H9 (cell line): ENCODE measurements at regions not wholly inside any gene's neighbourhood (a gene's known extent, or its start where the extent isn't known, plus 50 kb on each side); places are given as distances from the start of the nearest gene placed in this dataset.

Source experiments
- DNase-seq: peaks from one replicate; pipeline ENCODE4 v3.0.0-alpha.2; 2017
- H2AFZ ChIP-seq: one replicate; pipeline ENCODE4 v1.6.1; 2013; ENCODE audit warnings: mild to moderate bottlenecking, low read length, control low read depth, moderate library complexity
- H2AK5ac ChIP-seq: 2 replicates; pipeline ENCODE4 v1.6.1; 2013; ENCODE audit warnings: low read length, control low read depth, mixed read lengths; ENCODE audit not compliant: insufficient read length
- H2BK120ac ChIP-seq: one replicate; pipeline ENCODE4 v1.6.1; 2013; ENCODE audit warnings: low read depth, mild to moderate bottlenecking, low read length, control low read depth, inconsistent platforms; ENCODE audit not compliant: poor library complexity, severe bottlenecking
- H2BK12ac ChIP-seq: 2 replicates; pipeline ENCODE4 v1.6.1; 2013; ENCODE audit warnings: low read length, control low read depth, mixed read lengths, low read depth; ENCODE audit not compliant: insufficient read length
- H2BK15ac ChIP-seq: 2 replicates; pipeline ENCODE4 v1.6.1; 2013; ENCODE audit warnings: low read depth, low read length, control low read depth
- H2BK20ac ChIP-seq: one replicate; pipeline ENCODE4 v1.6.1; 2013; ENCODE audit warnings: low read depth, mild to moderate bottlenecking, low read length, control low read depth, inconsistent platforms; ENCODE audit not compliant: poor library complexity, severe bottlenecking
- H2BK5ac ChIP-seq: 2 replicates; pipeline ENCODE4 v1.6.1; 2013; ENCODE audit warnings: low read length, control low read depth, mixed read lengths; ENCODE audit not compliant: insufficient read length
- H3K14ac ChIP-seq: 2 replicates; pipeline ENCODE4 v1.6.1; 2013; ENCODE audit warnings: low read length, control low read depth; ENCODE audit not compliant: insufficient read depth
- H3K18ac ChIP-seq: 2 replicates; pipeline ENCODE4 v1.6.1; 2013; ENCODE audit warnings: low read depth, mild to moderate bottlenecking, mixed read lengths, low read length, control low read depth; ENCODE audit not compliant: insufficient read length
- H3K23ac ChIP-seq: 2 replicates; pipeline ENCODE4 v1.6.1; 2013; ENCODE audit warnings: low read length, control low read depth, mixed read lengths, low read depth; ENCODE audit not compliant: insufficient read length
- H3K23me2 ChIP-seq: 2 replicates; pipeline ENCODE4 v1.6.1; 2013; ENCODE audit warnings: low read depth, mild to moderate bottlenecking, mixed read lengths, low read length, control low read depth; ENCODE audit not compliant: insufficient read length, poor library complexity, severe bottlenecking
- H3K27ac ChIP-seq: 2 replicates; pipeline ENCODE4 v1.5.1; 2013; ENCODE audit warnings: low read length, control low read depth, mixed read lengths, low read depth; ENCODE audit not compliant: insufficient read length
- H3K27me3 ChIP-seq: 2 replicates; pipeline ENCODE4 v1.6.1; 2013; ENCODE audit warnings: low read length, control low read depth, inconsistent platforms; ENCODE audit not compliant: insufficient read depth
- H3K4ac ChIP-seq: 2 replicates; pipeline ENCODE4 v1.6.1; 2013; ENCODE audit warnings: low read depth, mild to moderate bottlenecking, control low read depth, inconsistent platforms, low read length, moderate library complexity
- H3K4me1 ChIP-seq: 2 replicates; pipeline ENCODE4 v1.6.1; 2013; ENCODE audit warnings: low read length, control low read depth, inconsistent platforms; ENCODE audit not compliant: insufficient read depth
- H3K4me2 ChIP-seq: 2 replicates; pipeline ENCODE4 v1.6.1; 2013; ENCODE audit warnings: low read length, control low read depth, mixed read lengths; ENCODE audit not compliant: insufficient read length, insufficient read depth
- H3K56ac ChIP-seq: 2 replicates; pipeline ENCODE4 v1.6.1; 2013; ENCODE audit warnings: low read depth, mild to moderate bottlenecking, mixed read lengths, low read length, control low read depth; ENCODE audit not compliant: insufficient read length
- H3K79me1 ChIP-seq: 2 replicates; pipeline ENCODE4 v1.6.1; 2013; ENCODE audit warnings: low read depth, mild to moderate bottlenecking, moderate library complexity, low read length, control low read depth, inconsistent platforms; ENCODE audit not compliant: insufficient read depth, poor library complexity, severe bottlenecking
- H3K79me2 ChIP-seq: 2 replicates; pipeline ENCODE4 v1.6.1; 2013; ENCODE audit warnings: low read length, control low read depth, inconsistent platforms; ENCODE audit not compliant: insufficient read depth
- H3K9ac ChIP-seq: 2 replicates; pipeline ENCODE4 v1.6.1; 2013; ENCODE audit warnings: low read length, control low read depth, mixed read lengths; ENCODE audit not compliant: insufficient read length; ENCODE audit errors: extremely low read depth
- H3K9me3 ChIP-seq: one replicate; pipeline ENCODE4 v1.6.1; 2013; ENCODE audit warnings: low read depth, low read length, inconsistent platforms; ENCODE audit not compliant: control insufficient read depth
- H3T11ph ChIP-seq: one replicate; pipeline ENCODE4 v1.6.1; 2013; ENCODE audit warnings: mild to moderate bottlenecking, low read length, control low read depth, inconsistent platforms
- H4K20me1 ChIP-seq: one replicate; pipeline ENCODE4 v1.6.1; 2013; ENCODE audit not compliant: control insufficient read depth, insufficient read length, insufficient read depth
- H4K5ac ChIP-seq: 2 replicates; pipeline ENCODE4 v1.6.1; 2013; ENCODE audit warnings: low read depth, mild to moderate bottlenecking, mixed read lengths, low read length, control low read depth; ENCODE audit not compliant: insufficient read length
- H4K8ac ChIP-seq: replicated peaks from 2 replicates; pipeline ENCODE4 v1.6.1; 2013; ENCODE audit warnings: low read length, control low read depth, mixed read lengths, low read depth; ENCODE audit not compliant: insufficient read length
- H4K91ac ChIP-seq: 2 replicates; pipeline ENCODE4 v1.6.1; 2013; ENCODE audit warnings: low read depth, mild to moderate bottlenecking, moderate library complexity, mixed read lengths, low read length, control low read depth; ENCODE audit not compliant: insufficient read length
- H3K27ac Mint-ChIP-seq, 3 experiments: 2 replicates in 2 of 3; 3 replicates in 1 of 3; pipeline ENCODE4 v1.8.0; 2020 to 2021; ENCODE audit warnings: mixed read lengths in 3 of 3, mild to moderate bottlenecking in 1 of 3, moderate library complexity in 1 of 3
- H3K27me3 Mint-ChIP-seq: 2 replicates; pipeline ENCODE4 v1.8.0; 2021; ENCODE audit warnings: low read depth, mild to moderate bottlenecking, moderate library complexity, mixed read lengths
- H3K36me3 Mint-ChIP-seq, 3 experiments: 2 replicates in 2 of 3; 3 replicates in 1 of 3; pipeline ENCODE4 v1.8.0; 2020 to 2021; ENCODE audit warnings: low read depth in 3 of 3, mixed read lengths in 3 of 3; ENCODE audit not compliant: insufficient read depth in 1 of 3
- H3K4me1 Mint-ChIP-seq, 2 experiments: 2 replicates each; pipeline ENCODE4 v1.8.0; 2020; ENCODE audit warnings: mixed read lengths in 2 of 2
- H3K4me3 Mint-ChIP-seq, 2 experiments: 2 replicates in 1 of 2; 3 replicates in 1 of 2; pipeline ENCODE4 v1.8.0; 2020 to 2021; ENCODE audit warnings: mild to moderate bottlenecking in 2 of 2, mixed read lengths in 2 of 2, moderate library complexity in 1 of 2
- H3K9me3 Mint-ChIP-seq, 2 experiments: 2 replicates in 1 of 2; 3 replicates in 1 of 2; pipeline ENCODE4 v1.8.0; 2020; ENCODE audit warnings: mild to moderate bottlenecking in 2 of 2, mixed read lengths in 2 of 2, moderate library complexity in 1 of 2
- CTCF ChIP-seq: fragments of 200-600 bp; sonication (generic); conservative IDR thresholded peaks from 3 replicates; pipeline ENCODE4 v1.8.0; 2021; ENCODE audit warnings: antibody characterized with exemption, mild to moderate bottlenecking
- WGBS: extraction: QIAGEN DNeasy Blood & Tissue Kit; methylation state at CpG from one replicate; pipeline ENCODE4 v1.1.7; 2013; ENCODE audit warnings: missing lambda C conversion rate, low lambda C conversion rate, mixed read lengths; ENCODE audit not compliant: insufficient read length; ENCODE audit errors: extremely low coverage; 5-methylcytosine and 5-hydroxymethylcytosine counted together

GRCh38 chr5:174590820-174591219 lies 133.6 kb upstream of the MSX2 start:
- Histone ChIP-seq H2BK5ac (no peak overlapping the region), H3K27ac (no peak overlapping the region), H3K18ac (no peak overlapping the region), H3K23ac (no peak overlapping the region), H2AFZ (no peak overlapping the region), H3K79me1 (no peaks in the 10 kb centered on the region), H4K91ac (no peak overlapping the region), H2BK15ac (no peak overlapping the region), H2BK120ac (no peak overlapping the region), H3K9ac (no peak overlapping the region), H3K4ac (no peak overlapping the region), H3K4me2 (no peak overlapping the region), H3K79me2 (no peaks in the 10 kb centered on the region), H3T11ph (no peak overlapping the region), H3K27me3 (no peaks in the 10 kb centered on the region), H4K20me1 (no peaks in the 10 kb centered on the region), H3K56ac (no peak overlapping the region), H2BK20ac (no peak overlapping the region), H2BK12ac (no peak overlapping the region), H3K9me3 (no peaks in the 10 kb centered on the region), H3K23me2 (no peaks in the 10 kb centered on the region), H3K14ac (no peak overlapping the region), H3K4me1 (no peaks in the 10 kb centered on the region), H4K8ac (no peak overlapping the region), H4K5ac (no peak overlapping the region), H2AK5ac (no peak overlapping the region)
- Mint-ChIP-seq H3K27me3 (peaks cover 5% of the 10 kb centered on the region), H3K4me3 (no peak overlapping the region), H3K9me3 (peaks cover 6 to 8% of the 10 kb centered on the region in 2 experiments; a peak in 3 of 5 replicates), H3K4me1 (peaks cover 2 to 4% of the 10 kb centered on the region in 2 experiments; a peak in 3 of 4 replicates), H3K27ac (no peak overlapping the region), H3K36me3 (peaks cover 0 to 7% (median 5%) of the 10 kb centered on the region in 3 experiments; a peak in 4 of 7 replicates)
- DNase-seq = no peak
- no CpG with 5 or more reads among the region's 3 CpGs for WGBS
- TF ChIP-seq CTCF = no peak
